IMR-90 (cell line): ENCODE measurements at regions not wholly inside any gene's neighbourhood (a gene's known extent, or its start where the extent isn't known, plus 50 kb on each side); places are given as distances from the start of the nearest gene placed in this dataset.

Experiments used
- ATAC-seq: fragments of 200-7000 bp; cut with Tn5 transposase; 2 replicates; pipeline ENCODE4 v1.9.1; 2020; ENCODE audit warnings: low read depth, mild to moderate bottlenecking, moderate library complexity
- BruUV-seq: library from RNA; stranded (reverse); fragments of 400-500 nt; replicated peaks from 2 replicates; lab custom pipeline; 2021; lab: Mats Ljungman, UMichigan
- CTCF ChIA-PET: fragments of 300-600 bp; formaldehyde crosslinking; extraction: SDS; loops from one replicate; lab custom pipeline; 2021; ENCODE audit warnings: antibody characterized with exemption; lab: Yijun Ruan, JAX
- POLR2A ChIA-PET: fragments of 300-600 bp; sonication (Branson Sonifier 250); formaldehyde crosslinking; loops from one replicate; lab custom pipeline; 2022; ENCODE audit warnings: antibody characterized with exemption; ENCODE audit not compliant: unreplicated experiment; lab: Charles Lee
- DNase-seq: peaks from one replicate; pipeline ENCODE4 v3.0.0; 2013
- H2AFZ ChIP-seq: replicated peaks from 2 replicates; pipeline ENCODE3; 2013; ENCODE audit warnings: low read length, mild to moderate bottlenecking; ENCODE audit not compliant: poor library complexity
- H2AK5ac ChIP-seq: 2 replicates; pipeline ENCODE4 v1.6.1; 2013; ENCODE audit warnings: low read depth, low read length, inconsistent platforms
- H2AK9ac ChIP-seq: replicated peaks from 2 replicates; pipeline ENCODE3; 2013; ENCODE audit warnings: mild to moderate bottlenecking, low read depth, low read length, moderate library complexity; ENCODE audit not compliant: poor library complexity
- H2BK120ac ChIP-seq: 2 replicates; pipeline ENCODE4 v1.6.1; 2013; ENCODE audit warnings: low read depth, low read length, inconsistent platforms
- H2BK15ac ChIP-seq: 3 replicates; pipeline ENCODE4 v1.6.1; 2013; ENCODE audit warnings: low read depth, low read length, inconsistent platforms
- H2BK20ac ChIP-seq: 2 replicates; pipeline ENCODE4 v1.6.1; 2013; ENCODE audit warnings: low read depth, mild to moderate bottlenecking, inconsistent platforms, low read length, moderate library complexity
- H2BK5ac ChIP-seq: 2 replicates; pipeline ENCODE4 v1.6.1; 2013; ENCODE audit warnings: mild to moderate bottlenecking, low read depth, low read length, inconsistent platforms; ENCODE audit not compliant: poor library complexity, severe bottlenecking
- H3K14ac ChIP-seq: replicated peaks from 2 replicates; pipeline ENCODE4 v1.6.1; 2013; ENCODE audit warnings: low read depth, low read length, inconsistent platforms
- H3K18ac ChIP-seq: 2 replicates; pipeline ENCODE4 v1.6.1; 2013; ENCODE audit warnings: low read depth, low read length, control low read depth
- H3K23ac ChIP-seq: 2 replicates; pipeline ENCODE4 v1.6.1; 2013; ENCODE audit warnings: low read depth, low read length, inconsistent platforms
- H3K27ac ChIP-seq: 2 replicates; pipeline ENCODE4 v1.5.1; 2013; ENCODE audit warnings: mild to moderate bottlenecking, control low read depth, low read length; ENCODE audit not compliant: insufficient read depth
- H3K27me3 ChIP-seq: 2 replicates; pipeline ENCODE4 v1.6.1; 2013; ENCODE audit warnings: low read length; ENCODE audit not compliant: control insufficient read depth, insufficient read depth
- H3K36me3 ChIP-seq: 2 replicates; pipeline ENCODE4 v1.6.1; 2013; ENCODE audit warnings: low read length, mixed read lengths; ENCODE audit not compliant: control insufficient read depth, insufficient read depth
- H3K4ac ChIP-seq: 2 replicates; pipeline ENCODE4 v1.6.1; 2013; ENCODE audit warnings: low read depth, low read length, inconsistent platforms
- H3K4me1 ChIP-seq: 2 replicates; pipeline ENCODE4 v1.6.1; 2013; ENCODE audit warnings: low read length, mixed read lengths; ENCODE audit not compliant: control insufficient read depth, insufficient read depth
- H3K4me2 ChIP-seq: 2 replicates; pipeline ENCODE4 v1.6.1; 2013; ENCODE audit warnings: low read depth, mild to moderate bottlenecking, control low read depth, low read length, moderate library complexity
- H3K4me3 ChIP-seq: 2 replicates; pipeline ENCODE4 v1.5.1; 2013; ENCODE audit warnings: low read depth, mild to moderate bottlenecking, control low read depth, low read length, moderate library complexity; ENCODE audit not compliant: insufficient read depth
- H3K56ac ChIP-seq: 2 replicates; pipeline ENCODE4 v1.6.1; 2013; ENCODE audit warnings: low read length, inconsistent platforms; ENCODE audit not compliant: insufficient read depth; ENCODE audit errors: extremely low read depth
- H3K79me1 ChIP-seq, 2 experiments: 2 replicates each; pipeline ENCODE4 v1.6.1; 2013; ENCODE audit warnings: low read length in 2 of 2, inconsistent platforms in 1 of 2, low read depth in 1 of 2
- H3K9ac ChIP-seq: 2 replicates; pipeline ENCODE4 v1.6.1; 2013; ENCODE audit warnings: low read depth, low read length, control low read depth
- H3K9me1 ChIP-seq: 2 replicates; pipeline ENCODE4 v1.6.1; 2013; ENCODE audit warnings: low read length, inconsistent platforms; ENCODE audit not compliant: insufficient read depth
- H3K9me3 ChIP-seq: 2 replicates; pipeline ENCODE4 v1.6.1; 2013; ENCODE audit warnings: low read length; ENCODE audit not compliant: control insufficient read depth, insufficient read depth
- H4K20me1 ChIP-seq: 2 replicates; pipeline ENCODE4 v1.6.1; 2013; ENCODE audit warnings: low read length, inconsistent platforms; ENCODE audit not compliant: insufficient read depth
- H4K5ac ChIP-seq: 2 replicates; pipeline ENCODE4 v1.6.1; 2013; ENCODE audit warnings: mild to moderate bottlenecking, low read depth, low read length, control low read depth
- H4K8ac ChIP-seq, 2 experiments: 2 replicates each; pipeline ENCODE4 v1.6.1; 2013; ENCODE audit warnings: low read depth in 2 of 2, low read length in 2 of 2, control low read depth in 1 of 2, inconsistent platforms in 1 of 2
- H4K91ac ChIP-seq: 2 replicates; pipeline ENCODE4 v1.6.1; 2013; ENCODE audit warnings: low read depth, low read length, inconsistent platforms; ENCODE audit not compliant: insufficient read depth
- BHLHE40 ChIP-seq: fragments of 150-350 bp; IDR thresholded peaks from 2 replicates; pipeline ENCODE4 v1.6.1; 2016; ENCODE audit warnings: mild to moderate bottlenecking, low read depth, low read length
- CEBPB ChIP-seq: IDR thresholded peaks from 2 replicates; pipeline ENCODE4 v1.6.1; 2012; ENCODE audit warnings: low read depth, low read length, improper control_type of control experiment
- ELK1 ChIP-seq: fragments of 150-350 bp; IDR thresholded peaks from 2 replicates; pipeline ENCODE4 v1.6.1; 2016; ENCODE audit warnings: low read depth, mild to moderate bottlenecking, low read length, moderate library complexity, borderline replicate concordance
- MXI1 ChIP-seq: IDR thresholded peaks from 2 replicates; pipeline ENCODE4 v1.6.1; 2012; ENCODE audit warnings: low read depth, mild to moderate bottlenecking, low read length, moderate library complexity, borderline replicate concordance
- POLR2A ChIP-seq: IDR thresholded peaks from 2 replicates; pipeline ENCODE4 v1.6.1; 2012; ENCODE audit warnings: mild to moderate bottlenecking, low read depth, low read length
- RAD21 ChIP-seq: IDR thresholded peaks from 2 replicates; pipeline ENCODE4 v1.6.1; 2012; ENCODE audit warnings: low read length, improper control_type of control experiment
- SMC3 ChIP-seq: fragments of 150-350 bp; IDR thresholded peaks from 2 replicates; pipeline ENCODE4 v1.6.1; 2016; ENCODE audit warnings: low read depth, mild to moderate bottlenecking, antibody characterized with exemption, low read length, moderate library complexity
- WGBS, 2 experiments: methylation state at CpG; one replicate each; pipeline versions ENCODE4 v1.1.5 to v1.1.7; 2013; ENCODE audit warnings: missing lambda C conversion rate in 2 of 2; ENCODE audit not compliant: insufficient read length in 1 of 2; ENCODE audit errors: extremely low coverage in 2 of 2; 5-methylcytosine and 5-hydroxymethylcytosine counted together
- dilution Hi-C: fragments of 300-500 bp; cut with HindIII; formaldehyde crosslinking; loops from one replicate; pipeline ENCODE4 v1.14.3; 2018; ENCODE audit warnings: low sequenced_read_pairs; ENCODE audit not compliant: unreplicated experiment
- in situ Hi-C: fragments of 300-500 bp; cut with MboI; formaldehyde crosslinking; loops from 3 replicates; pipeline ENCODE4 v1.14.3; 2019; ENCODE audit warnings: low sequenced_read_pairs, inconsistent platforms, mixed read lengths
- intact Hi-C: fragments of 100-400 bp; cut with micrococcal nuclease; formaldehyde crosslinking; loops from 2 replicates; pipeline ENCODE4 v1.10.0; 2022
- TF ChIP-seq, protein P1 (sequence below): fragments of 150-350 bp; IDR thresholded peaks from 2 replicates; pipeline ENCODE4 v1.6.1; 2017; ENCODE audit warnings: mild to moderate bottlenecking, antibody characterized with exemption, low read length, low read depth

- no peak for ATAC-seq
- H3K36me3 ChIP-seq, result no peaks in the 10 kb centered on the region
- H2AFZ ChIP-seq, result no peak overlapping the region
- H3K18ac ChIP-seq, result no peak overlapping the region
- no peaks in the 10 kb centered on the region for H4K20me1 ChIP-seq
- H3K14ac ChIP-seq, result no peak overlapping the region
- no peak overlapping the region for H4K8ac ChIP-seq
- H3K4me3 ChIP-seq, result no peak overlapping the region
- H2AK9ac ChIP-seq, result peak overlapping the region; percentile 55
- in situ Hi-C loops, result no loop called here
- WGBS, 2 experiments, result 84% methylated on average over 5 of the region's 5 CpGs; no CpG with 5 or more reads in 1 of the 2 experiments
- ChIA-PET POLR2A (no interaction called here), CTCF (no interaction called here)
- no peaks in the 10 kb centered on the region for H3K9me3 ChIP-seq
- no peak overlapping the region for H3K9ac ChIP-seq
- H3K23ac ChIP-seq, result no peak overlapping the region
- H3K9me1 ChIP-seq, result no peaks in the 10 kb centered on the region
- DNase-seq, result no peak
- intact Hi-C loops, result no loop called here
- H4K5ac ChIP-seq, result no peak overlapping the region
- H3K27ac ChIP-seq, result no peak overlapping the region
- no TSS peak for BruUV-seq
- H2BK20ac ChIP-seq, result no peak overlapping the region
- H2BK120ac ChIP-seq, result no peak overlapping the region
- no peak overlapping the region for H2BK15ac ChIP-seq
- H2BK5ac ChIP-seq, result no peak overlapping the region
- no peaks in the 10 kb centered on the region for H3K27me3 ChIP-seq
- H3K4me2 ChIP-seq, result no peak overlapping the region
- dilution Hi-C loops, result no loop called here
- H3K4ac ChIP-seq, result no peak overlapping the region
- H3K4me1 ChIP-seq, result no peaks in the 10 kb centered on the region
- no peaks in the 10 kb centered on the region for H3K79me1 ChIP-seq
- no peak overlapping the region for H3K56ac ChIP-seq
- H2AK5ac ChIP-seq, result peak overlapping the region; percentile 47
- TF ChIP-seq MXI1 (no peak), BHLHE40 (no peak), POLR2A (no peak), RAD21 (no peak), ELK1 (no peak), CEBPB (no peak), SMC3 (no peak)
- TF ChIP-seq, protein P1, sequence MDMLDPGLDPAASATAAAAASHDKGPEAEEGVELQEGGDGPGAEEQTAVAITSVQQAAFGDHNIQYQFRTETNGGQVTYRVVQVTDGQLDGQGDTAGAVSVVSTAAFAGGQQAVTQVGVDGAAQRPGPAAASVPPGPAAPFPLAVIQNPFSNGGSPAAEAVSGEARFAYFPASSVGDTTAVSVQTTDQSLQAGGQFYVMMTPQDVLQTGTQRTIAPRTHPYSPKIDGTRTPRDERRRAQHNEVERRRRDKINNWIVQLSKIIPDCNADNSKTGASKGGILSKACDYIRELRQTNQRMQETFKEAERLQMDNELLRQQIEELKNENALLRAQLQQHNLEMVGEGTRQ, result no peak
- H4K91ac ChIP-seq, result no peak overlapping the region
These were observed 152.0 kb upstream of the PTPN1 start for GRCh38 chr20:50358166-50358565.
